K562 (cell line): ENCODE measurements at regions not wholly inside any gene's neighbourhood (a gene's known extent, or its start where the extent isn't known, plus 50 kb on each side); places are given as distances from the start of the nearest gene placed in this dataset.

Source experiments
- ATAC-seq: fragments of 200-7000 bp; cut with Tn5 transposase; 3 replicates; pipeline ENCODE4 v1.9.1; 2020; ENCODE audit warnings: moderate library complexity
- BruUV-seq: library from RNA; stranded (reverse); fragments of 400-500 nt; replicated peaks from 2 replicates; lab custom pipeline; 2021; lab: Mats Ljungman, UMichigan
- CTCF ChIA-PET: fragments of 300-600 bp; formaldehyde crosslinking; extraction: SDS; loops from one replicate; lab custom pipeline; 2021; ENCODE audit warnings: low intra/inter-chr PET ratio; lab: Yijun Ruan, JAX
- POLR2A ChIA-PET: fragments of 300-600, 350-650 bp; sonication (Branson Sonifier 250); formaldehyde crosslinking; extraction: SDS; loops from one replicate; lab custom pipeline; 2021; ENCODE audit warnings: antibody characterized with exemption, inconsistent platforms; lab: Yijun Ruan, JAX
- DNase-seq, 4 experiments: peaks; one replicate each; pipeline versions ENCODE4 v3.0.0 to v3.0.0-alpha.2; 2011 to 2018; ENCODE audit warnings: low spot score in 3 of 4, mixed read lengths in 3 of 4; ENCODE audit errors: extremely low read depth in 1 of 4
- FAIRE-seq: peaks from 2 replicates; lab custom pipeline; 2011; peaks lifted over from hg19 to GRCh38; lab: Jason Lieb, UNC
- H2AFZ ChIP-seq: 2 replicates; pipeline ENCODE4 v1.6.0; 2011; ENCODE audit warnings: low read depth, low read length, control low read depth, inconsistent platforms
- H3K27ac ChIP-seq: fragments of 200-600 bp; 3 replicates; pipeline ENCODE4 v1.8.0; 2011; ENCODE audit warnings: low read depth, mild to moderate bottlenecking, control low read depth, inconsistent platforms, low read length, moderate library complexity, mixed read lengths; ENCODE audit errors: extremely low read depth
- H3K27me3 ChIP-seq, 2 experiments: fragments of 300-600 bp in 1 of 2; 2 replicates in 1 of 2; 3 replicates in 1 of 2; pipeline versions ENCODE4 v1.6.0 to v1.8.0; 2011; ENCODE audit warnings: inconsistent platforms in 2 of 2, low read length in 2 of 2, mild to moderate bottlenecking in 1 of 2, mixed read lengths in 1 of 2, moderate library complexity in 1 of 2; ENCODE audit not compliant: control insufficient read depth in 2 of 2, insufficient read depth in 2 of 2
- H3K36me3 ChIP-seq: fragments of 300-600 bp; 3 replicates; pipeline ENCODE4 v1.8.0; 2011; ENCODE audit warnings: mild to moderate bottlenecking, low read length, inconsistent platforms; ENCODE audit not compliant: control insufficient read depth, insufficient read depth
- H3K4me1 ChIP-seq, 2 experiments: fragments of 200-600 bp in 1 of 2; replicated peaks in 1 of 2; 2 replicates in 1 of 2; 3 replicates in 1 of 2; pipeline versions ENCODE4 v1.5.1 to v1.8.0; 2011; ENCODE audit warnings: inconsistent platforms in 2 of 2, low read length in 2 of 2, mild to moderate bottlenecking in 1 of 2, mixed read lengths in 1 of 2, moderate library complexity in 1 of 2; ENCODE audit not compliant: control insufficient read depth in 2 of 2, insufficient read depth in 2 of 2
- H3K4me2 ChIP-seq: 2 replicates; pipeline ENCODE4 v1.6.1; 2011; ENCODE audit warnings: low read length, control low read depth, inconsistent platforms, mixed read lengths; ENCODE audit not compliant: insufficient read depth
- H3K4me3 ChIP-seq: fragments of 200-600 bp; sonication (generic), shearing (Covaris generic); 2 replicates; pipeline ENCODE4 v1.5.1; 2016; ENCODE audit warnings: control low read depth, inconsistent platforms
- H3K79me2 ChIP-seq: fragments of 200-600 bp; 3 replicates; pipeline ENCODE4 v1.8.0; 2011; ENCODE audit warnings: low read length, inconsistent platforms; ENCODE audit not compliant: control insufficient read depth, insufficient read depth
- H3K9ac ChIP-seq, 2 experiments: 2 replicates each; pipeline versions ENCODE4 v1.6.0 to v1.6.1; 2011; ENCODE audit warnings: low read depth in 2 of 2, low read length in 2 of 2, control low read depth in 1 of 2, inconsistent platforms in 1 of 2, mild to moderate bottlenecking in 1 of 2, mixed read lengths in 1 of 2; ENCODE audit not compliant: insufficient read depth in 1 of 2
- H3K9me1 ChIP-seq: one replicate; pipeline ENCODE4 v1.6.0; 2011; ENCODE audit warnings: inconsistent platforms, mild to moderate bottlenecking, low read length, moderate library complexity; ENCODE audit not compliant: control insufficient read depth, insufficient read depth
- H3K9me3 ChIP-seq: replicated peaks from 2 replicates; pipeline ENCODE4 v1.5.1; 2011; ENCODE audit warnings: low read depth, low read length, inconsistent platforms; ENCODE audit not compliant: control insufficient read depth, insufficient read depth
- H4K20me1 ChIP-seq: replicated peaks from 2 replicates; pipeline ENCODE4 v1.6.1; 2011; ENCODE audit warnings: low read length, inconsistent platforms, mixed read lengths; ENCODE audit not compliant: control insufficient read depth, insufficient read depth
- POLR2H ChIP-seq: IDR thresholded peaks from 2 replicates; pipeline ENCODE4 v1.6.1; 2016; ENCODE audit warnings: missing genetic modification characterization, low read depth, mild to moderate bottlenecking, control low read depth, missing compliant biosample characterization, moderate library complexity
- SIN3A ChIP-seq, 2 experiments: fragments of 150-350 bp in 1 of 2; IDR thresholded peaks; 2 replicates each; pipeline ENCODE4 v1.6.1; 2011 to 2016; ENCODE audit warnings: borderline replicate concordance in 2 of 2, low read depth in 2 of 2, low read length in 2 of 2, mild to moderate bottlenecking in 2 of 2, moderate library complexity in 2 of 2; ENCODE audit not compliant: control insufficient read depth in 1 of 2
- SRSF7 ChIP-seq: fragments of 200-400 bp; formaldehyde crosslinking; optimal IDR thresholded peaks from 2 replicates; pipeline ENCODE3; 2017; ENCODE audit warnings: mild to moderate bottlenecking, low read depth, low read length
- ZBTB5 ChIP-seq: fragments of 450-650 bp; IDR thresholded peaks from 2 replicates; pipeline ENCODE4 v1.6.1; 2017; ENCODE audit warnings: antibody characterized with exemption
- ZNF431 ChIP-seq: sonication (generic); formaldehyde crosslinking; IDR thresholded peaks from 2 replicates; pipeline ENCODE4 v1.8.0; 2022; ENCODE audit warnings: mild to moderate bottlenecking, missing genetic modification reagents
- WGBS: fragments of 100-300 bp; shearing (Covaris generic); methylation state at CpG from one replicate; pipeline ENCODE4 v1.1.6; 2016; ENCODE audit warnings: low coverage, mixed read lengths; ENCODE audit not compliant: insufficient coverage; ENCODE audit errors: missing lambda C conversion rate; 5-methylcytosine and 5-hydroxymethylcytosine counted together
- in situ Hi-C: fragments of 300-500 bp; cut with MboI; formaldehyde crosslinking; loops from 4 replicates; pipeline ENCODE4 v1.15.0; 2018; ENCODE audit warnings: inconsistent platforms, mixed read lengths
- intact Hi-C: fragments of 100-400 bp; cut with micrococcal nuclease; formaldehyde crosslinking; loops from 2 replicates; pipeline ENCODE4 v1.14.2; 2022

- intact Hi-C loops = no loop called here
- DNase-seq (no peak), FAIRE-seq (no peak), ATAC-seq (no peak)
- Histone ChIP-seq H3K9me3 (no peaks in the 10 kb centered on the region), H3K4me1 (no peaks in the 10 kb centered on the region), H3K4me2 (no peak overlapping the region), H3K27me3 (no peaks in the 10 kb centered on the region; a peak in 1 of 5 replicates), H3K9me1 (no peaks in the 10 kb centered on the region), H3K36me3 (no peaks in the 10 kb centered on the region), H4K20me1 (no peaks in the 10 kb centered on the region), H3K79me2 (no peaks in the 10 kb centered on the region), H2AFZ (no peak overlapping the region), H3K4me3 (no peak overlapping the region)
- BruUV-seq = no TSS peak
- ChIA-PET POLR2A (no interaction called here), CTCF (no interaction called here)
- in situ Hi-C loops = no loop called here
- no peak for TF ChIP-seq ZBTB5
- no peak for TF ChIP-seq POLR2H (tag)
- TF ChIP-seq ZNF431 (CRISPR knock-in tag) = no peak
- no peak for TF ChIP-seq SRSF7
- TF ChIP-seq SIN3A (IDR thresholded peaks at IDR 0.05; ENCODE audit: borderline replicate concordance in 2 of 2, control insufficient read depth in 1 of 2, low read depth in 2 of 2, low read length in 2 of 2) = no peak
- TF ChIP-seq, all 486 proteins: peak for 0
- no peak overlapping the region for H3K9ac ChIP-seq
- 2% methylated on average over 6 of the region's 6 CpGs for WGBS
- no peak overlapping the region for H3K27ac ChIP-seq
These were observed 298.6 kb upstream of the STT3B start for GRCh38 chr3:31234145-31234544.
